ENCODE measurements at regions not wholly inside any gene's neighbourhood (a gene's known extent, or its start where the extent isn't known, plus 50 kb on each side); places are given as distances from the start of the nearest gene placed in this dataset.

- TF ChIP-seq CTCF (IDR thresholded peaks at IDR 0.05; ENCODE audit: low read length) (no peak), EZH2 (IDR thresholded peaks at IDR 0.05; ENCODE audit: borderline replicate concordance, low read length) (no peak)
Measured at GRCh38 chr17:14918540-14918939, 346.6 kb downstream of the PMP22 start.
